Epithelial cell of esophagus (primary cell): ENCODE measurements at regions not wholly inside any gene's neighbourhood (a gene's known extent, or its start where the extent isn't known, plus 50 kb on each side); places are given as distances from the start of the nearest gene placed in this dataset.
"Not testable (repeated sequence)": the region's sequence is repeated elsewhere in the genome, so short reads cannot be mapped to it uniquely, and the experiment has no call there.

ENCODE experiments used
- DNase-seq: peaks from one replicate; pipeline ENCODE4 v3.0.0; 2010; ENCODE audit warnings: low read depth
- H3K4me3 ChIP-seq: 2 replicates; pipeline ENCODE4 v1.5.1; 2011; ENCODE audit warnings: mild to moderate bottlenecking, low read length, control low read depth
- CTCF ChIP-seq: IDR thresholded peaks from 2 replicates; pipeline ENCODE4 v1.5.1; 2011; ENCODE audit warnings: low read depth, mild to moderate bottlenecking, low read length, control low read depth, inconsistent platforms; ENCODE audit not compliant: insufficient read depth; ENCODE audit errors: missing control alignments

DNA sequence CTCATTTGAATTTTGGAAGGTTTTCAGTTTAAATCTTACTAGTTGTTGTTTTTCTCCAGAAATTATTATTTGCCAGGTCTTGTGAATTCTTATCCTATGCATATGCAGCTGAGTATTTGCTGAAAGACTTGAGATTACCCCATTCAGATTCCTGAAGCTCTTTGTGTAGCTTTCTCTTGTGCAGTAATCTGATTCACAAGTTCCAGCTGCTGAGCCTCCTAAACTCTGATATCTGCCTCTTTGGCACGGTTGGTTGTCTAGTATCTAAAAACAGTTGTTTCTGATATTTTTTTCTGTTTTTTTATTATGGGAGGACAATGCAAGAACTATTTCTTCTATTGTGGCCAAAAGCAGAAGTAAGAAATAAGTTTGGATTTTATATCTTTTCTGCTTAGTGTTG lies 863.9 kb upstream of the MANEA start:
- TF ChIP-seq CTCF = no peak
- no peak overlapping the region for H3K4me3 ChIP-seq
- DNase-seq = no peak

DNA sequence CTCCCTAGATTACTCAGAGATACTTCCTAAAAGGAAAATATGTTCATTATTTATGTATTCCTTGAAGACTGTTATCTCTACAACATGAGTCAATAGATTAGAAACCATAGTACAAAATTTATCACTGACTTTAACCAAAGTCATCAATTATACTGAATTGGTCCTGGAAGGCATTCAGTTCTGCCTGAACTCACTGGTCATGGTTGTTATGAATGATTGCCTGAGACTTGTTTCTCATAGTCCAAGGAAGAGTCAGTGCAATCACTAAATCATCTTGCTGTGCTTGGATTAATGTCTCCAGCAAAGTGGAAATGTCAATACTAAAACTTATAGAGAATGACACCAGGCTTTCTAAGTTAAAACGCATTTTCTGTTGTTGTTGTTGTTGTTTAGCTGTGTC lies 878.6 kb upstream of the MANEA start:
- TF ChIP-seq CTCF = no peak
- no peak for DNase-seq

GRCh38 chr6:94687255-94687654 lies 890.1 kb upstream of the MANEA start:
- DNase-seq, H3K4me3 ChIP-seq: not testable (repeated sequence)

More for the DNA sequence above, 878.6 kb upstream of the MANEA start:
- no peak overlapping the region for H3K4me3 ChIP-seq

DNA sequence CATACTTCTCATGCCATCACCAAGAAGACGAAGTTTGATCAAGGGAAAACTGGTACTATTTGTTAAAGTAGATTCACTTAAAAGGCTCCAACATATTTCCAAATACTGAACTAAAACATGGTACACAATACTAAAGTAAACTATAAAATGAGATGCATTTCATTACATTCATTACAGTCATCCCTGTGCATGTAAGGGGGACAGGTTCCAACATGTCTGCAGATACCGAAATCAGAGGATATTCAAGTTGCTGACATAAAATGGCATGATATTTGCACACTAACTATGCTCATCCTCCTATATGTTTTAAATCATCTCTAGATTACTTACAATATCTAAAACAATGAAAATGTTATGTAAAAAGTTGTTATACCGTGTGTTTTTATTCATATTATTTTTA lies 893.9 kb upstream of the MANEA start:
- no peak for TF ChIP-seq CTCF
- peak; percentile 90 for DNase-seq
- no peak overlapping the region for H3K4me3 ChIP-seq

DNA sequence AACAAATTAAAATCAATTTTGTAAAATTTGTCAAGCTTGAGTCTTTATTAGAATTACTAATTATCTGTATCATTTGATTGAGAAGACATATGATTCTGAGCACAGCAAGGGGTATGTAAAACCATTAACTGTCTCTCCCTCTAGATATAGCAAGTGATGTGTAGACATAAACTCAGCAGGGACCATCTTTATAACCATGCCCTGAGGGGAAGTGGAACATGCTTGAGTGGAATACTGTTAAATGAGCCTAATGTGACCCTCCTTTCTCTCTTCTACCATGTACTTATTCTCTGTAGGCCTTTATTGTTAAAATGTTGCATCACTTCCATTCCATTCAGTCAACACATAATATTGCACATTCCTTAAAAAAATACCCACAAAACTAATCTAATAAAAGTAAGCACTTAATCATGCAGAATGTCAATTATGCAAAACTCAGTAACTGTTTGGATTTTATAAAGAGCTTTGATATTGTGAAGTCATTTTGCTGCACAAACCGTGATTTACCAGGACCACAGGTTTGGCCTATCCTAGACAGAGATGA lies 896.6 kb upstream of the MANEA start:
- H3K4me3 ChIP-seq = no peak overlapping the region
- TF ChIP-seq CTCF = no peak
- DNase-seq = peak; percentile 20

GRCh38 chr6:94673251-94673650 lies 904.1 kb upstream of the MANEA start:
- TF ChIP-seq CTCF = no peak
- no peak overlapping the region for H3K4me3 ChIP-seq
- peak; percentile 61 for DNase-seq

- H3K4me3 ChIP-seq = no peak overlapping the region
- DNase-seq = no peak
- no peak for TF ChIP-seq CTCF
These were observed 907.3 kb upstream of the MANEA start for GRCh38 chr6:94670017-94670416.
